ENCODE measurements at regions not wholly inside any gene's neighbourhood (a gene's known extent, or its start where the extent isn't known, plus 50 kb on each side); places are given as distances from the start of the nearest gene placed in this dataset.

DNA sequence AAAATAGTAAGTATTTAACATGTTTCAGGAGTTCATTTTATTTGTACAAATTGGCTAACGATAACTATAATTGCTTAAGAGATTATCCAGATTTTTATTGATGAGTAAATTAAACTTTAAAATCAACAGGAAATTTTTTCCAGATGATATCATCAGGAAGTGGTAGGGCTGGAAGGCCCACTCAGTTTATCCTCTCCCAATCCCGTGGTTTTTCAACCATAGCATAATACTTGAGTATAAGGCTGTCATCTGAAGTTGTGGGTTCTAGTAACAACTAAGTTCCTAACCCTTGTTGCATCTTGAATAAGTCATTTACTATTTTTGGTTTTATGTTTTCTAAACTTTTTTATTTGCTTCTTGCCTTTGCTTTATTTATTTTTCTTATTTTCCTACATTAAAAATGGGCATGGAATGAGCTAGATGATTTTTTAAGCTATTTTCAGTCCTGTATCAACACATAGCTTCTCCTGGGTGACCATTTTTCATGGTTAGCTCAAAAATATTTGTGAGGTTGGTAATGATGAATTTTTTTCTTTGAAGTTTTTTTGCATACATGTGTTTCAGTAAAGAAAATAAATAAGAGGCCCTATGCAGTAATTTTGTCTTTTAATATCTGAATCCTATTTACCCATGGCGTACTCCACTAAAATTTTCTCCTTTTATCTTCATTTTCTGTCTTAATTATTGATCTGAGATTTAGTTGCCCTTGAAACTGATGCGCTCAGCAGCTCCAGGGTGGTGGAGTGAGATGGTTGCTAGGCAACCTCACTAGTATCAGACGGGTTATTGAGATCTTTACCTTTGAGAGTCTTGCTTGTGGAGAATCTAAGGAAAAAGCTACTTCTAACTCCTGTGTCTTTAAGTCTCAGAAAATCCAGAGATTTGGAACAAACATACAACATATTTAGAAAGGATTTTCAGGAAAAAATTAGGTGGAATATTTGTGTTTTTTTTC lies 452.0 kb upstream of the CCDC179 start:
- Mint-ChIP-seq H3K4me3 (no peak overlapping the region), H3K27me3 (no peaks in the 10 kb centered on the region), H3K36me3 (no peaks in the 10 kb centered on the region), H3K9me3 (peaks cover 5 to 19% (median 10%) of the 10 kb centered on the region in 3 donors), H3K4me1 (no peaks in the 10 kb centered on the region), H3K27ac (no peak overlapping the region)
- no peaks in the 10 kb centered on the region for H3K27me3 ChIP-seq (replicated peaks in 1 of 2; ENCODE audit: control insufficient read depth in 2 of 2, extremely low read depth in 1 of 2, insufficient read depth in 2 of 2, low read length in 1 of 2)
- ChIA-PET POLR2A (no interaction called here), CTCF (interaction anchor here in 1 of 2 donors (0.6 kb wide), 1 partner anchor 306 kb away, joined by 3 read pairs; no protein-coding TSS in a partner anchor)
- no peaks in the 10 kb centered on the region for H3K4me1 ChIP-seq (ENCODE audit: control insufficient read depth in 1 of 2, extremely low read depth in 1 of 2, insufficient read depth in 2 of 2, low read length in 2 of 2)
- no peak for DNase-seq
- no peaks in the 10 kb centered on the region for H3K36me3 ChIP-seq (ENCODE audit: control insufficient read depth in 2 of 2, extremely low read depth in 1 of 2, insufficient read depth in 1 of 2, low read length in 1 of 2)
- ATAC-seq (replicated peaks in 1 of 4), result no peak
- H3K27ac ChIP-seq (ENCODE audit: low read length), result no peak overlapping the region
- H3K9me3 ChIP-seq, result no peaks in the 10 kb centered on the region
- no peak overlapping the region for H3K4me3 ChIP-seq (ENCODE audit: control insufficient read depth in 1 of 2, extremely low read depth in 1 of 2, low read length in 1 of 2)
- WGBS (ENCODE audit: insufficient coverage), result 80% methylated on average over 1 of the region's 5 CpGs

DNA sequence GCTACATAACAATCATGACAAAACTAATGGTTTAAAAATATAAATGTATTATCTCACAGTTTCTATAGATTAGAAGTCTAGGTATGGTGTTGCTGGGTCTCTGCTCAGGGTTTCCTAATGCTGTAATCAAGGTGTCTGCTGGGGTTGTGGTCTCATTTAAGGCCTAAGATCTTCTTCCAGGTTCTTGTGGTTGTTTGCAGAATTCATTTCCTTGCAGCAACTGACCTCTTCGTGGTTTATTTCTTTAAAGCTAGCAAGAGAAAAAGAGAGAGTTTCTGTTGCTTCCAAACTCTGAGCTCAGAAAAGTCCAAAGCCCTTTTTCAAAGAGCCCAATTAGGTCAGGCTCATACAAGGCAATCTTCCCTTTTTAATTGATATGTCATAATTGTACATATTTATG lies 452.7 kb upstream of the CCDC179 start:
- DNase-seq (no peak), ATAC-seq (replicated peaks in 1 of 4) (no peak)
- H3K27ac Mint-ChIP-seq, result no peak overlapping the region
- ChIA-PET POLR2A (no interaction called here), CTCF (no interaction called here)
- Histone ChIP-seq H3K4me1 (ENCODE audit: control insufficient read depth in 1 of 2, extremely low read depth in 1 of 2, insufficient read depth in 2 of 2, low read length in 2 of 2) (no peaks in the 10 kb centered on the region), H3K9me3 (no peaks in the 10 kb centered on the region), H3K36me3 (ENCODE audit: control insufficient read depth in 2 of 2, extremely low read depth in 1 of 2, insufficient read depth in 1 of 2, low read length in 1 of 2) (no peaks in the 10 kb centered on the region), H3K27ac (ENCODE audit: low read length) (no peak overlapping the region), H3K27me3 (replicated peaks in 1 of 2; ENCODE audit: control insufficient read depth in 2 of 2, extremely low read depth in 1 of 2, insufficient read depth in 2 of 2, low read length in 1 of 2) (no peaks in the 10 kb centered on the region), H3K4me3 (ENCODE audit: control insufficient read depth in 1 of 2, extremely low read depth in 1 of 2, low read length in 1 of 2) (no peak overlapping the region)
- no peaks in the 10 kb centered on the region for H3K27me3 Mint-ChIP-seq
- H3K36me3 Mint-ChIP-seq, result no peaks in the 10 kb centered on the region
- peaks cover 4 to 15% (median 14%) of the 10 kb centered on the region in 3 donors for H3K9me3 Mint-ChIP-seq
- no peaks in the 10 kb centered on the region for H3K4me1 Mint-ChIP-seq
- no CpG with 5 or more reads among the region's 1 CpG for WGBS (ENCODE audit: insufficient coverage)
- no peak overlapping the region for H3K4me3 Mint-ChIP-seq

DNA sequence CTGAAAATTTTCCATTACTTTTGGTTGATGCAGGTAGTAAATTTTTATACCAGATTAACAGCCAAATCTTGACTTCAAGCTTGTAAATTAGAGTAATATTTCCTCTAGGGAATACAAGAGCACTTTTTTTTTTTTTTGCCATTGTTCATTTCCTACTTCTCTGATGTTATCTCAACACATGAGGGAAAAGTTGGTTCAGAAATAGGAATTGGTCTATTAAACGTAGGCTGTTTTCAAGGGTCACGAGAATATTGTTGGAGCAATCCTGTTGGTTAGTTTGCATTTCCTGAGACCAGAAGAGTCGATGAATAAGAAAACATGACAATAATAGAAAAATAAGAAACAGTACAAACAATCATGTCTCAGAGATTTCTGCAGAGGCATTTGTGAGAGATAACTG lies 453.9 kb upstream of the CCDC179 start:
- Histone ChIP-seq H3K9me3 (no peaks in the 10 kb centered on the region), H3K27me3 (replicated peaks in 1 of 2; ENCODE audit: control insufficient read depth in 2 of 2, extremely low read depth in 1 of 2, insufficient read depth in 2 of 2, low read length in 1 of 2) (no peaks in the 10 kb centered on the region), H3K4me1 (ENCODE audit: control insufficient read depth in 1 of 2, extremely low read depth in 1 of 2, insufficient read depth in 2 of 2, low read length in 2 of 2) (no peaks in the 10 kb centered on the region), H3K4me3 (ENCODE audit: control insufficient read depth in 1 of 2, extremely low read depth in 1 of 2, low read length in 1 of 2) (no peak overlapping the region), H3K27ac (ENCODE audit: low read length) (no peak overlapping the region), H3K36me3 (ENCODE audit: control insufficient read depth in 2 of 2, extremely low read depth in 1 of 2, insufficient read depth in 1 of 2, low read length in 1 of 2) (no peaks in the 10 kb centered on the region)
- Mint-ChIP-seq H3K4me1 (no peaks in the 10 kb centered on the region), H3K27me3 (no peaks in the 10 kb centered on the region), H3K9me3 (peaks cover 4 to 14% (median 8%) of the 10 kb centered on the region in 3 donors), H3K4me3 (no peak overlapping the region), H3K27ac (no peak overlapping the region), H3K36me3 (no peaks in the 10 kb centered on the region)
- no peak for ATAC-seq (replicated peaks in 1 of 4)
- ChIA-PET POLR2A (no interaction called here), CTCF (no interaction called here)
- DNase-seq, result no peak
- no CpG with 5 or more reads among the region's 3 CpGs for WGBS (ENCODE audit: insufficient coverage)

DNA sequence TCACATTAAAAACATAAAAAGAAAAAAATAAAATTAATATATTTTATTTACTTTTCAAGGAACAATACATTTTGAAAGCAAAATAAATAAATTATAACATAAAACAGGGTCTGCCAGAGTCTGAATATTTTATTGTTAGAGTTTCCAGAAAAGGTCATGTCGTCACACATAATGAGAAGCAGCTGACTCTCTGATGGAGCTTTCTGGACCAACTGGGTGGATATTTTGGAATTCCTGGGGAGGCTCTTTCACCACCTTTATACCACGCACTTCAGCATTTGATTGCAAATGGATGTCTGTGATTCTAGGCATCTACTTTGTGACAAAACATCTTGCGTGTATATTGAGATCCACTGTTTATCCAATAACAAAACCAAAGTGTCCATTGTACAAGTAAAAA lies 455.0 kb upstream of the CCDC179 start:
- Mint-ChIP-seq H3K27me3 (no peaks in the 10 kb centered on the region), H3K36me3 (no peaks in the 10 kb centered on the region), H3K27ac (no peak overlapping the region), H3K9me3 (peaks cover 0 to 10% (median 4%) of the 10 kb centered on the region in 3 donors), H3K4me3 (no peak overlapping the region), H3K4me1 (no peaks in the 10 kb centered on the region)
- Histone ChIP-seq H3K27ac (ENCODE audit: low read length) (no peak overlapping the region), H3K4me3 (ENCODE audit: control insufficient read depth in 1 of 2, extremely low read depth in 1 of 2, low read length in 1 of 2) (no peak overlapping the region), H3K36me3 (ENCODE audit: control insufficient read depth in 2 of 2, extremely low read depth in 1 of 2, insufficient read depth in 1 of 2, low read length in 1 of 2) (no peaks in the 10 kb centered on the region), H3K4me1 (ENCODE audit: control insufficient read depth in 1 of 2, extremely low read depth in 1 of 2, insufficient read depth in 2 of 2, low read length in 2 of 2) (no peaks in the 10 kb centered on the region), H3K9me3 (no peaks in the 10 kb centered on the region), H3K27me3 (replicated peaks in 1 of 2; ENCODE audit: control insufficient read depth in 2 of 2, extremely low read depth in 1 of 2, insufficient read depth in 2 of 2, low read length in 1 of 2) (no peaks in the 10 kb centered on the region)
- DNase-seq (no peak), ATAC-seq (replicated peaks in 1 of 4) (no peak)
- POLR2A ChIA-PET, result no interaction called here
- CTCF ChIA-PET, result no interaction called here
- WGBS (ENCODE audit: insufficient coverage), result no CpG with 5 or more reads among the region's 3 CpGs

DNA sequence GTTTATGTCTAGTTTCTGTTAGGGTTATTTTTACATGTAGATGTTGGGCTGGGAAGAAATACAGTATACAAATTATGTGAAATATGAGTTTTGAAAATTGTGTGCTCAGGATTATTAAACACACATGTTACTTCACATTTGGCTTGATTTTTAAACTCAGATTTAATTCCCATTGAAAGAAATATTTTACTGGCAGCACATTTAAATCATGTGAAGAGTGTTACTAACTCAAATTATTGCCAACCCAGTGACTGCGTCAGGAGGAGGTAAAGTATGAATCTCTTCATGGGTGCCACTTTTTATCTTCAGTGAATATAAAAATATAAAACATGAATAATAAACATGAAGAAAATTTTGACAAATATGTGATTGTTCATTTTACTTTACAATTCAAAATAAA lies 457.5 kb upstream of the CCDC179 start:
- Mint-ChIP-seq H3K36me3 (no peaks in the 10 kb centered on the region), H3K4me3 (no peak overlapping the region), H3K9me3 (peaks cover 8 to 18% (median 12%) of the 10 kb centered on the region in 3 donors), H3K4me1 (no peaks in the 10 kb centered on the region), H3K27me3 (no peaks in the 10 kb centered on the region), H3K27ac (no peak overlapping the region)
- WGBS (ENCODE audit: insufficient coverage), result no CpG with 5 or more reads among the region's 1 CpG
- no peak overlapping the region for H3K27ac ChIP-seq (ENCODE audit: low read length)
- DNase-seq (no peak), ATAC-seq (replicated peaks in 1 of 4) (no peak)
- no peaks in the 10 kb centered on the region for H3K4me1 ChIP-seq (ENCODE audit: control insufficient read depth in 1 of 2, extremely low read depth in 1 of 2, insufficient read depth in 2 of 2, low read length in 2 of 2)
- ChIA-PET CTCF (interaction anchor here in 1 of 2 donors (0.6 kb wide), 1 partner anchor 11 kb away, joined by 4 read pairs; no protein-coding TSS in a partner anchor), POLR2A (no interaction called here)
- H3K36me3 ChIP-seq (ENCODE audit: control insufficient read depth in 2 of 2, extremely low read depth in 1 of 2, insufficient read depth in 1 of 2, low read length in 1 of 2), result no peaks in the 10 kb centered on the region
- H3K4me3 ChIP-seq (ENCODE audit: control insufficient read depth in 1 of 2, extremely low read depth in 1 of 2, low read length in 1 of 2), result no peak overlapping the region
- no peaks in the 10 kb centered on the region for H3K9me3 ChIP-seq
- H3K27me3 ChIP-seq (replicated peaks in 1 of 2; ENCODE audit: control insufficient read depth in 2 of 2, extremely low read depth in 1 of 2, insufficient read depth in 2 of 2, low read length in 1 of 2), result no peaks in the 10 kb centered on the region

DNA sequence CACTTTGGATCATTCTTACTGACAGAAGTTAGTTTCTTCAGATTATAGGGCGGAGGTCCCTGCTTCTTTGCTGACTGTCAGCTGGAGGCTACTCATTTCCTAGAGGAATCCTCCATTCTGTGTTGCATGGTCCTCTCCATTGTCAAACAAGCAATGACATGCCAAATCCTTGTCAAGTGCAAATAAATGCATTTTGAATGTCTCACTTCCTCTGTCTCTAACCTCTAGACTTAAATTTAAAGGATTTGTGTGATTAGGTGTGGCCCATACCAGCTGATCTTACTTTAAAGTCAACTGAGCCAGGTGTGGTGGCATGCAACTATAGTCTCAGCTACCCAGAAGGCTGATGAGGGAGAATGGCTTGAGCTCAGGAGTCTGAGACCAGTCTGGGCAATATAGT lies 458.4 kb upstream of the CCDC179 start:
- ATAC-seq (replicated peaks in 1 of 4) (no peak), DNase-seq (no peak)
- Histone ChIP-seq H3K27me3 (replicated peaks in 1 of 2; ENCODE audit: control insufficient read depth in 2 of 2, extremely low read depth in 1 of 2, insufficient read depth in 2 of 2, low read length in 1 of 2) (no peaks in the 10 kb centered on the region), H3K27ac (ENCODE audit: low read length) (no peak overlapping the region), H3K9me3 (no peaks in the 10 kb centered on the region), H3K36me3 (ENCODE audit: control insufficient read depth in 2 of 2, extremely low read depth in 1 of 2, insufficient read depth in 1 of 2, low read length in 1 of 2) (no peaks in the 10 kb centered on the region), H3K4me1 (ENCODE audit: control insufficient read depth in 1 of 2, extremely low read depth in 1 of 2, insufficient read depth in 2 of 2, low read length in 2 of 2) (no peaks in the 10 kb centered on the region), H3K4me3 (ENCODE audit: control insufficient read depth in 1 of 2, extremely low read depth in 1 of 2, low read length in 1 of 2) (no peak overlapping the region)
- H3K36me3 Mint-ChIP-seq, result no peaks in the 10 kb centered on the region
- H3K27ac Mint-ChIP-seq, result no peak overlapping the region
- peaks cover 8 to 25% (median 20%) of the 10 kb centered on the region in 3 donors for H3K9me3 Mint-ChIP-seq
- no peak overlapping the region for H3K4me3 Mint-ChIP-seq
- no peaks in the 10 kb centered on the region for H3K4me1 Mint-ChIP-seq
- H3K27me3 Mint-ChIP-seq, result no peaks in the 10 kb centered on the region
- ChIA-PET POLR2A (no interaction called here), CTCF (no interaction called here)
- WGBS (ENCODE audit: insufficient coverage), result no CpG with 5 or more reads among the region's 1 CpG
